Neuron (in vitro differentiated cells): ENCODE measurements at regions not wholly inside any gene's neighbourhood (a gene's known extent, or its start where the extent isn't known, plus 50 kb on each side); places are given as distances from the start of the nearest gene placed in this dataset.

ENCODE experiments used
- H2AFZ ChIP-seq: one replicate; pipeline ENCODE4 v1.6.1; 2013; ENCODE audit warnings: low read depth, mild to moderate bottlenecking, inconsistent platforms, low read length, moderate library complexity
- H3K27me3 ChIP-seq: one replicate; pipeline ENCODE4 v1.6.1; 2013; ENCODE audit warnings: low read length; ENCODE audit not compliant: insufficient read depth
- H3K36me3 ChIP-seq: one replicate; pipeline ENCODE4 v1.6.1; 2013; ENCODE audit warnings: low read length; ENCODE audit not compliant: insufficient read depth
- H3K4me1 ChIP-seq: one replicate; pipeline ENCODE4 v1.6.1; 2013; ENCODE audit warnings: low read length; ENCODE audit not compliant: insufficient read depth
- H3K4me3 ChIP-seq: 2 replicates; pipeline ENCODE4 v1.5.1; 2013; ENCODE audit warnings: mild to moderate bottlenecking, low read length, moderate library complexity
- H3K9me3 ChIP-seq: one replicate; pipeline ENCODE4 v1.6.1; 2013; ENCODE audit warnings: low read length

DNA sequence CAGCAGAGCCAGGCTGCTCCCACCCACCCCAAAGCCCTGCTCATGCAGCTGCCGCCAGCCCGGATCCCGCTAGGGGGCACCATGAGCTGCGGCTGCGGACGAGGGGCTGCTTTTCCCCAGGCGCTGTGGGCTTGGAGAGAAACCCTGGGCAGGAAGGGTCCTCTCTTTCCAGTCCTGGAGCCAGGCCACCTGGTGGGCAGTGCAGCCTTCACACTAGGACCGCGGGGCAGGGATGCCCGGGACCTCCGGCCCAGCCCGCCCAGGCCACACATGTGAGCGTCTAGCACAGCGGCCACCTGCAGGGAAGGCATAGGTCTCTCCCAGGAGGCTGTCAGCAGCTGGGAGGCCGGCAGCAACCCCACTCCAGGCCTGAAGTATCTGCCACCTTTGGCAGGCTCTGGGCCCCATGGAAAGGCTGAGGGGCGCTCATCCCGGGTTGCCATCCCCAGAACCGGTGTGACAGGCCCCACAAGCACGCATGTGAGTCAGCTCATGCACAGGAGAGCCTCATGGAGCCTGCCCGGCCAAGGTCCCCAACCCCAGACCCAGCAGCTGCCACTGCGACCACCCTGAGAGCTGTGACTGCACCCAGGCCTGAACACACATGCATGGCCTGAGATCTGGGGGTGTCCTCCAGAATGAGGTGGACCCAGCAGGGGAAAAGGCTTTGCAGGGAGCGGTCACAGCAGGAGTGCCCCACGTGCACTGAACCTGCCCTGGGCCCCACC, 280.0 kb upstream of the RTL1 start:
- Histone ChIP-seq H3K9me3 (peaks cover 5% of the 10 kb centered on the region), H3K4me3 (no peak overlapping the region), H3K36me3 (no peaks in the 10 kb centered on the region), H3K4me1 (peaks cover 22% of the 10 kb centered on the region), H2AFZ (no peak overlapping the region), H3K27me3 (no peaks in the 10 kb centered on the region)

DNA sequence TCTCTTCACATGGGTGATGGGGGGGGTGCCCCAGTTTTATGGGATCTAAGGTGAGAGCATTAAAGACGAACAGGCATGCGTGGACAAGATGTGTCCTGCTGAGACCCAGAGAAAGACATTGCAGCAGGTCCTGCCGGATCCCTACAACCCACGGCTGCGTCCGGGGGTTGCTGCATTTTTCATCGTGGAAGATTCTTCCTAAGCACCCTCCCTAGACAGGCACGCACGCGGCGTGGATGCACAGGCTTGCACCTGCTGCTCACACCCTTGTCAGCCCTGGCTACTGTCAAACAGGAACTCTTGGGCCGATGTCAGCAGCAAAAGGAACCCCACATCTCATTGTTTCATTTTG, 280.6 kb upstream of the RTL1 start:
- H3K9me3 ChIP-seq, result peaks cover 5% of the 10 kb centered on the region
- H3K4me1 ChIP-seq, result peaks cover 26% of the 10 kb centered on the region
- no peaks in the 10 kb centered on the region for H3K36me3 ChIP-seq
- H3K4me3 ChIP-seq, result no peak overlapping the region
- H2AFZ ChIP-seq, result no peak overlapping the region
- H3K27me3 ChIP-seq, result no peaks in the 10 kb centered on the region

DNA sequence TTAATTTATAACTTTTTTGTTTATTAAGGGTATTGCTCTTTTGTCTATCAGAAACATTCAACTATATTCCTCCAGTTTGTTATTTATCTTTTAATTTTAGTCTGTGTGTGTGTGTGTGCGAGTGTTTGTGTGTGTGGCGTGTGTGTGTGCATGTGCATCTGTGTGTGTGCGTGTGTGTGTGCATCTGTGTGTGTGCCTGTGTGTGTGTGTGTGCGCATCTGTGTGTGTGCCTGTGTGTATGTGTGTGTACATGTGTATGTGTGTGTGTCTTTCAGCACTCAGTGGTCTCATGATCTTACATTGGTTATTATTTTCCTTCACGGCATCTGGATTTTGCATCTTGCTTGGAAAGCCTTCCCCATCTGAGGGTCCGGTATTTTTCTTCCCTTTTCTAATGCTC, 281.1 kb upstream of the RTL1 start:
- H3K4me1 ChIP-seq, result peaks cover 31% of the 10 kb centered on the region
- no peak overlapping the region for H3K4me3 ChIP-seq
- H3K27me3 ChIP-seq, result no peaks in the 10 kb centered on the region
- peaks cover 5% of the 10 kb centered on the region for H3K9me3 ChIP-seq
- H2AFZ ChIP-seq, result no peak overlapping the region
- no peaks in the 10 kb centered on the region for H3K36me3 ChIP-seq

DNA sequence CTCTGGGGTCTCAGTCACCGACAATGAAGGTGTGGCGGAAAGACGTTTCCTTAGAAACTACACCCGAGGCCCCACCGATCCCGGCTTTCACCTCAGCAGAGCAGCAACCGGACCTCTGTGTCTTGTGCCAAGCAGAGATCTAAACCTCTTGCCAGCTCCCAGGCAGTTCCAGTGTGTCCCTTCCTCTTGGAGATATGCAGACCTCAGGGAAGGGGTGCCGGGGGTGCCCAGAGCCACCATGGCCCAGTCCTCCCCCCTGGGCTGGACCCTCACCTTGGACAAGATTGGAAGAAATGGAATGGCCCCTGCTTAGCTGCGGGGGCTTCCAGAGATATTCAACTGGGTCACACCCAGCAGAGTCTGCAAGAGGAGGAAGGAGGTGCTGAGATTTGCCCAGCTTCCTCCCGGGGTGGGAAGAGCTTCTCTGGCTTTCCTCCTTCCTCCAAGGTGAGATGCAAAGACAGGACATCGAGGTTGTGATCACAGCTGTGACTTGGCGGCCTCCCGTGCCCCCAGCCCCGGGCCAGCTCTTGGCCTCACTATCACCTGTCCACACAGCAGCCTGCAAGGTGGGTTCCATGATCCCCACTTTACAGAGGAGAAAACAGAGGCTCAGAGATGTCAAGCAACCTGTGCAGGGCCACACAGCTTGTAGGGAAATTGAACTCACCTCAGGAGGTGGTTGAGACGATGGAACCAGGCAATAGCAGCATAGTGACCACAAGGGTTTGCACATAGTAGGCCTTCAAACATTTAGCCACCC, 281.7 kb upstream of the RTL1 start:
- no peak overlapping the region for H3K4me3 ChIP-seq

DNA sequence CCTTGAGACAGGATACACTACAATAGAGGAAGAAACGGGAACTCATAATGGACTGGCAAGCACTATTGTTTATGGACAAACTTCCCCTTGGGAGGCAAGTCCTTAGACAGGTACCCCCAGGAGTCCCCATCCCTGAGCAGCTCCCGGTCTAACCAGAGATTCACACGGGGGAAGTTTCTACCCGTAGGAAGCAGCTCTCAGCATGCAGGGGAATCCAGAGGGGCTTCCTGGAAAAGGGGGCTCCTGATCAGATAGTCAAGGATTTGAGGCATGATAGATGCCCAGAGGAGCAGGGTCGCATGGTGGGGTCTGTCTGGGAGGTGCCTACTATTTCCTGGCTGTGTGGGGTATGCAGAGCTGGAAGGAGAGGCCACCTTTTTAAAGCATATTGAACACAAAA, 282.4 kb upstream of the RTL1 start:
- no peaks in the 10 kb centered on the region for H3K36me3 ChIP-seq
- no peak overlapping the region for H3K4me3 ChIP-seq
- peaks cover 3% of the 10 kb centered on the region for H3K9me3 ChIP-seq
- peaks cover 35% of the 10 kb centered on the region for H3K4me1 ChIP-seq
- no peak overlapping the region for H2AFZ ChIP-seq
- H3K27me3 ChIP-seq, result no peaks in the 10 kb centered on the region

More for the DNA sequence above, 281.7 kb upstream of the RTL1 start:
- Histone ChIP-seq H3K4me1 (peaks cover 33% of the 10 kb centered on the region), H2AFZ (no peak overlapping the region), H3K27me3 (no peaks in the 10 kb centered on the region), H3K36me3 (no peaks in the 10 kb centered on the region), H3K9me3 (peaks cover 5% of the 10 kb centered on the region)

DNA sequence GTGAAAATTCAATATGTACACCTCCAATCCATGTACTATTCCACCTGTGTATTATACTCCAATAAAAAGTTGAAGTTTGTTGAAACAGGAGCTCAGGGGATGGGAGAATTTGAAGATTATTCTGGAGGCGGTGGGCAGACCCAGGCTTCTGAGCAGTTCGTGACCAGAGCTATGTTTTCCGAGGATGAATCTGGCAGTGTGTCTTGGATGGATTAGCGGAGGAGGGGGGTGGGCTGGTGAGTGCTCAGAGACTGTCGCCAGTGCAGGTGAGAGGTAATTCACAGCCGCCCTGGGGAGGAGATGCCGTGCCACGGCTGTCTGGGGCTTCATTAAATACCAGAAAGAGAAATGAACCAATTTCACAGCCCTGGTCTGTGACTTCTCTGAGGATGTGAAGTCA, 283.0 kb upstream of the RTL1 start:
- H3K4me1 ChIP-seq, result peaks cover 40% of the 10 kb centered on the region
- H3K36me3 ChIP-seq, result no peaks in the 10 kb centered on the region
- H3K27me3 ChIP-seq, result no peaks in the 10 kb centered on the region
- H2AFZ ChIP-seq, result no peak overlapping the region
- no peak overlapping the region for H3K4me3 ChIP-seq
- peaks cover 3% of the 10 kb centered on the region for H3K9me3 ChIP-seq

DNA sequence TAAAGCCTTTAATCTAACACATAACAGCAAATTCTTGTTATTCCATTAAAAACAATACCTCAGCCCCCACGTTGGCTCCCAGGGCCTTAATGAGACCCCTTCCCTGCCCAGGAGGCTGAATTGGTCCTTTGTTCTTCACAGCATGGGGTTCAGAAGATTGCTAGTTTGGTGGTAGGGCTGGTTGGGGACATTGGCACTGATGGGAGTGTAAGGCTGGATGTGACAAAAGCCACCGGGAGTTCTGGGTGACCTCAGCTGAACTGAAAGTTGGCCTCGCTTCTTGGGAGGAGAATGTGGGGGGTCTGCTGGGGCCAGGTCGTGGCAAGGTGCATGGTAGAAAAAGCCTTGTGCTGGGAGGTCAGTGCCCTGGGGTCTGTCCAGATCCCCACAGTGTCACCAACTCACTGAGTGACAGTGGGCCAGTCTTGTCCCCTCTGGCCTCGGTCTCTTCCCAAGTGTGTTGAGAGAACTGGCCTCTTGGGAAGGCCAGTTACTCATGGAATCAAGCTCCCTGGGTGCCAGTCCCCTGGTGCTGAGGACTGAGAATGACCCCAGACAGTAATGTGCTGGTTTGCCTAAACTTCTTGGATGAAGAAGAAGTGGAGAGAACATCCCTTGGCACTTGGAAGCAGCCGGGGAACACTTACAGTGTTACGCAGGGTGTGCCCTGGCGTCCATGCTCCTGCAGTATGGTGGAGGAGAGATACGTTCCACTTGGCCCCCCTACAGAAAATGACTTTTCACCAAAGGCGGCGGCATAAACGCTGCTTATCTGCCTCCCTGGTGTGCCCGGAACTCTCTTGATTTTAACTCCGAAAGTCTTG, 283.7 kb upstream of the RTL1 start:
- Histone ChIP-seq H3K9me3 (no peaks in the 10 kb centered on the region), H3K36me3 (no peaks in the 10 kb centered on the region), H3K4me3 (no peak overlapping the region), H3K4me1 (peaks cover 40% of the 10 kb centered on the region), H2AFZ (no peak overlapping the region), H3K27me3 (no peaks in the 10 kb centered on the region)

DNA sequence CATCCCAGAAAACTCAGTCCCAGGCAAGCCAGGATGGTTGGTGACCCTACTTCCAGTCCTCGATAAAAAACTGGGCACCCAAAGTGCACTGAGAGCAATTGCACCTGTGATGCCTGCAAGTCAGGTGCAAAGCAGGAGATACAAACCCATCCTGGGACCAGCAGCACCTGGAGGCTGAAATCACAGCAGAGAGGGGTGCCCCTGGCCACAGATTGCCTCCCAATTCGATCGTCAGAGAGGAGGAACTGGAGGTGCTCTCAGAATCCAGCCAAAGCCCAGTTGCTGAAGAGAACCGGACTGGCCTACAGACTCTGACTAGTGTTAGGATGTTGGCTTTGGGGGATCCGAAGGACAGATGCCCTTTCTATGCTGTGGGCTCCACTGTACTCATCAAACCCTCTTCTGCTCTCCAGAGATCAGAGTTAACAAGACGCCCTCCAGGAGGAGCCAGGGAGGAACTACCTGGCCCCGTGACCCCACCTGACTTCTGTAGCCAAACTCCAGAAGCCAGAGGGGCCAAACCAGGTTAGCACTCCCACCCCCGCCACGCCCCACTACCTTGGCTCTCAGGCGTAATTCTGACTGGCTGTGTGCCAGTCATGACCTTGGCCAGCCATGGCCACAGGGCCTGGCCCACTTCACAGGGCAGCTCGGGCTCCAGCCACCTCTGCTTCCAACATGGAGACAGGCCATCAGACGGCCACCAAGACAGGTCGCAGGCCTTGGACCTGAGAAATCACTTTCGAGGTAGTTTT, 284.5 kb upstream of the RTL1 start:
- peaks cover 40% of the 10 kb centered on the region for H3K4me1 ChIP-seq
- H3K27me3 ChIP-seq, result no peaks in the 10 kb centered on the region
- no peaks in the 10 kb centered on the region for H3K9me3 ChIP-seq
- H3K36me3 ChIP-seq, result no peaks in the 10 kb centered on the region
- no peak overlapping the region for H3K4me3 ChIP-seq
- no peak overlapping the region for H2AFZ ChIP-seq

DNA sequence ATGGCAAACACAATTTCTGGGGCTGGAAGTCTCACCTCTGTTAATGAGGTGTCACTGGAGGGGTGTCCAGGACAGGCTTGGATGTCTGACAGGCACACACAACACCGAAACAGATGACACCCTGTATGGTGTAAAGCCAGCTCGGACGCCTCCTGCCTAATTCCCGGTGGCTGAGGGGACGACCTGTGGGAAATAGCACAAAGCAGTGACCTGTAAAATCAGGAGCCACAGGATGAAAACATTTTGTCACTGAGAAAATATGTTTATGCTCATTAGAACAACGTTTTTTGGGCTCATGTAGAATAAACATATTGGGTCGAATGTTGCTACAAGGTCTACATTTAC, 285.0 kb upstream of the RTL1 start:
- peaks cover 38% of the 10 kb centered on the region for H3K4me1 ChIP-seq
- no peak overlapping the region for H2AFZ ChIP-seq
- no peak overlapping the region for H3K4me3 ChIP-seq
- no peaks in the 10 kb centered on the region for H3K27me3 ChIP-seq
- no peaks in the 10 kb centered on the region for H3K9me3 ChIP-seq
- H3K36me3 ChIP-seq, result no peaks in the 10 kb centered on the region

DNA sequence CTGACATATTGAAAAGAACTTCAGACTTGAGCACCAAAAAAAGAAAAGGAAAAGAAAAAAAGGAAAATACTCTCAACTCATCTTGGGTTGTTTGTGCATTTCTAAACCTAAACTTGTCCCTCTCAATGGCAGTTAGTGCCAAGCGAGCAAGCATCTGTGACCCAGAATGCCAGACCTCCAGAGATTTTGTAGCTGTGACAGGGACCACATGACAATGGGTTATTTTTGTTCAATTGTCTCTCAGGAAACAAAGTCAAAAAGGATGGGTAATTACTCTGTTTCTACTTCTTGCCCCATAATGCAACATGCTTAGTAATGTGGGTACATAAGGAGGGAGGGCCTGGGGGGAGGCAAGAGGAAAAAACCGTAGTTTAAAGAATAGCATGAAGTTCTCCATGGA, 285.7 kb upstream of the RTL1 start:
- Histone ChIP-seq H3K9me3 (no peaks in the 10 kb centered on the region), H3K4me1 (peaks cover 31% of the 10 kb centered on the region), H3K27me3 (no peaks in the 10 kb centered on the region), H2AFZ (no peak overlapping the region), H3K4me3 (no peak overlapping the region), H3K36me3 (no peaks in the 10 kb centered on the region)

DNA sequence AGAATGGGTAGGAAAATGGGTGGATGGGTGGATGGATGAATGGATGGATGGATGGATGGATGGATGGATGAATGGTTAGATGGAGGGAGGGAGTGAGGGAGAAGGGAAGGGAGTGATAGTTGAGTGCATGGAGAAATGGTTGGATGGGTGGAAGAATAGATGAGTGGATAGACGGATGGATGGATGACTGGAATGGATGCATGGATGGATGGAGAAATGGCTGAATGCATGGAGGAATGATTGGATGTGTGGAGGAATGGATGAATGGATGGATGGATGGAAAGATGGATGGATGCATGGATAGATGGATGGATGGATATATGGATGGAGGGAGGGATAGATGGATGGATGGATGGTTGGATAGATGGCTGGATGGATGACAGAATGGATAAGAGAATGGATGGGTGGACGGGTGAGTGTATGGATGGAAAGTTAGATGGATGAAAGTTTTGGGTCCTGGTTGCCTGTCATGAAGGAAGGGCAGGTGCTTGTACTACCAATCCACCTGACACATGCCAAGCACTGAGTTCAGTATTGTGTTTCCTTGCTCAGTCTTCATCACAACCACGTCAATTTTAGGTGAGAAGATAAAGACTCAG, 286.5 kb upstream of the RTL1 start:
- H3K4me3 ChIP-seq, result no peak overlapping the region
- H3K9me3 ChIP-seq, result no peaks in the 10 kb centered on the region
- H3K27me3 ChIP-seq, result no peaks in the 10 kb centered on the region
- no peaks in the 10 kb centered on the region for H3K36me3 ChIP-seq
- H3K4me1 ChIP-seq, result peaks cover 24% of the 10 kb centered on the region
- H2AFZ ChIP-seq, result no peak overlapping the region

DNA sequence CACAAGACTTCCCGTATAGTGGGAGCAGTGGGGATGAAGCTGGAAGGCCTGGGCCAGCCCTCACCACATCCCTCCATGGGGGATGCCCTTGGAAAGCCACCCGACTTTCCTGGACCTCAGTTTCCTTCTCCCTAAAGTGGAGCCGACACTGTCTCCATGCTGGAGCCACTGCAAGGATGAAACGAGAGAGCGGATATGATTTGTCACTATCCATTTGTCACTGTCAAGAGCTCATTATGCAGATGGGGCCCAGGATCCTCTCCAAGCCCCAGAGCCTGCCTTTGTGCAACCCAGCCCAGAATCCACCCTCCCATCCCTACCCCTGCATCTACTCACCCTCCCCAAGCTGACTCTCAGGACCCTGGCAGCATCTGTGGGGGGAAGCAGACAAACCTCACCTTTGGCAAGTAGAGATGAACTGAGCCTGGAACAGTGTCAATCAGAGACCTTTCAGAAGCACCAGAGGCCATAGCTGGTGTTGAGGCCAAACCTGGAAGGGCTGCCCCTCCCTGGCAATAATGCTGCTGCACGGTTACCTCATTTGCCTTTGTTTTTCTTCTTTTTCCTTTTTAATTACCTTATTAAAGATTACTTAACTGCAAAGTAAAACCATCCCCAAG, 287.7 kb upstream of the RTL1 start:
- Histone ChIP-seq H3K4me1 (peaks cover 23% of the 10 kb centered on the region), H2AFZ (no peak overlapping the region), H3K27me3 (no peaks in the 10 kb centered on the region), H3K9me3 (no peaks in the 10 kb centered on the region), H3K36me3 (no peaks in the 10 kb centered on the region), H3K4me3 (no peak overlapping the region)
